Neural cell (in vitro differentiated cells): ENCODE measurements at regions not wholly inside any gene's neighbourhood (a gene's known extent, or its start where the extent isn't known, plus 50 kb on each side); places are given as distances from the start of the nearest gene placed in this dataset.

Source experiments
- H2AFZ ChIP-seq: fragments of 200-600, 300-800 bp; sonication (generic), shearing (Covaris generic); 2 replicates; pipeline ENCODE4 v1.6.0; 2014; ENCODE audit warnings: low read depth, mild to moderate bottlenecking, antibody characterized with exemption, low read length, moderate library complexity
- H3F3A ChIP-seq: fragments of 200-600 bp; shearing (Covaris generic); 2 replicates; pipeline ENCODE4 v1.6.1; 2016; ENCODE audit warnings: mild to moderate bottlenecking, moderate library complexity, mixed read lengths, antibody characterized with exemption, low read length; ENCODE audit not compliant: insufficient read depth, poor library complexity, severe bottlenecking
- H3K27ac ChIP-seq: fragments of 200-600, 300-800 bp; sonication (generic), shearing (Covaris generic); 2 replicates; pipeline ENCODE4 v1.5.1; 2014; ENCODE audit warnings: mild to moderate bottlenecking, low read length, moderate library complexity
- H3K27me3 ChIP-seq: fragments of 300-800, 200-600 bp; sonication (generic), shearing (Covaris generic); 2 replicates; pipeline ENCODE4 v1.6.0; 2014; ENCODE audit warnings: mild to moderate bottlenecking, low read depth, low read length, moderate library complexity; ENCODE audit not compliant: insufficient read depth
- H3K36me3 ChIP-seq: fragments of 300-800, 200-600 bp; sonication (generic), shearing (Covaris generic); 2 replicates; pipeline ENCODE4 v1.5.1; 2014; ENCODE audit warnings: mild to moderate bottlenecking, antibody characterized with exemption, low read length, moderate library complexity; ENCODE audit not compliant: insufficient read depth
- H3K4me2 ChIP-seq: fragments of 300-800, 200-600 bp; sonication (generic), shearing (Covaris generic); 2 replicates; pipeline ENCODE4 v1.6.0; 2014; ENCODE audit warnings: mild to moderate bottlenecking, low read length
- H3K4me3 ChIP-seq: fragments of 300-800, 200-600 bp; sonication (generic), shearing (Covaris generic); 2 replicates; pipeline ENCODE4 v1.5.1; 2014; ENCODE audit warnings: mild to moderate bottlenecking, low read length, moderate library complexity
- H3K79me2 ChIP-seq: fragments of 200-600 bp; shearing (Covaris generic); replicated peaks from 2 replicates; pipeline ENCODE4 v1.6.0; 2014; ENCODE audit warnings: mild to moderate bottlenecking, low read length, moderate library complexity; ENCODE audit not compliant: insufficient read depth
- H3K9ac ChIP-seq: fragments of 300-800, 200-600 bp; sonication (generic), shearing (Covaris generic); 2 replicates; pipeline ENCODE4 v1.6.1; 2016; ENCODE audit warnings: mild to moderate bottlenecking, low read length, mixed read lengths
- H3K9me2 ChIP-seq: fragments of 200-600 bp; shearing (Covaris generic); 2 replicates; pipeline ENCODE4 v1.6.1; 2016; ENCODE audit warnings: mild to moderate bottlenecking, low read length, mixed read lengths; ENCODE audit not compliant: insufficient read depth
- H3K9me3 ChIP-seq: fragments of 200-600, 300-800 bp; sonication (generic), shearing (Covaris generic); 2 replicates; pipeline ENCODE4 v1.6.1; 2016; ENCODE audit warnings: mild to moderate bottlenecking, mixed run types, low read length, moderate library complexity, mixed read lengths
- H4K20me1 ChIP-seq: fragments of 200-600 bp; shearing (Covaris generic); 2 replicates; pipeline ENCODE4 v1.6.1; 2016; ENCODE audit warnings: mild to moderate bottlenecking, mixed run types; ENCODE audit not compliant: insufficient read depth
- CTCF ChIP-seq: fragments of 450-650 bp; IDR thresholded peaks from 2 replicates; pipeline ENCODE4 v1.5.1; 2014; ENCODE audit warnings: antibody characterized with exemption, mild to moderate bottlenecking, moderate library complexity; ENCODE audit not compliant: poor library complexity, severe bottlenecking
- EP300 ChIP-seq: fragments of 450-650 bp; conservative IDR thresholded peaks from 2 replicates; pipeline ENCODE4 v1.6.1; 2014; ENCODE audit warnings: antibody characterized with exemption, mild to moderate bottlenecking, moderate library complexity; ENCODE audit not compliant: poor library complexity, severe bottlenecking
- EZH2 ChIP-seq: fragments of 200-600, 300-800 bp; shearing (Covaris generic), sonication (generic); IDR thresholded peaks from 2 replicates; pipeline ENCODE4 v1.6.1; 2014; ENCODE audit warnings: antibody characterized with exemption, low read length, borderline replicate concordance, mild to moderate bottlenecking; ENCODE audit not compliant: insufficient read depth, poor library complexity, severe bottlenecking
- MXI1 ChIP-seq: fragments of 450-650 bp; conservative IDR thresholded peaks from 2 replicates; pipeline ENCODE4 v1.6.1; 2014; ENCODE audit warnings: antibody characterized with exemption, mild to moderate bottlenecking; ENCODE audit not compliant: poor library complexity, severe bottlenecking
- POLR2AphosphoS5 ChIP-seq: IDR thresholded peaks from 2 replicates; pipeline ENCODE4 v1.6.1; 2012
- RAD21 ChIP-seq: fragments of 450-650 bp; conservative IDR thresholded peaks from 2 replicates; pipeline ENCODE4 v1.6.1; 2014; ENCODE audit warnings: antibody characterized with exemption, mild to moderate bottlenecking, moderate library complexity
- REST ChIP-seq: IDR thresholded peaks from 2 replicates; pipeline ENCODE4 v1.6.1; 2012; ENCODE audit warnings: borderline replicate concordance
- SMC3 ChIP-seq: fragments of 450-650 bp; conservative IDR thresholded peaks from 2 replicates; pipeline ENCODE4 v1.6.1; 2014; ENCODE audit warnings: antibody characterized with exemption, mild to moderate bottlenecking, moderate library complexity; ENCODE audit not compliant: poor library complexity
- TAF1 ChIP-seq: IDR thresholded peaks from 2 replicates; pipeline ENCODE4 v1.6.1; 2012; ENCODE audit warnings: low read depth

GRCh38 chr1:178574345-178574744 is 61.4 kb downstream of the TEX35 start:
- Histone ChIP-seq H3K9me3 (no peaks in the 10 kb centered on the region), H3K4me2 (no peak overlapping the region), H3K9me2 (no peaks in the 10 kb centered on the region), H3K9ac (no peak overlapping the region), H3K4me3 (no peak overlapping the region), H3F3A (no peaks in the 10 kb centered on the region), H3K27me3 (no peaks in the 10 kb centered on the region), H3K27ac (no peak overlapping the region), H2AFZ (no peak overlapping the region), H4K20me1 (no peaks in the 10 kb centered on the region), H3K79me2 (no peaks in the 10 kb centered on the region), H3K36me3 (no peaks in the 10 kb centered on the region)
- TF ChIP-seq EZH2 = no peak
- no peak for TF ChIP-seq MXI1
- no peak for TF ChIP-seq RAD21
- TF ChIP-seq SMC3 = no peak
- TF ChIP-seq TAF1 = no peak
- no peak for TF ChIP-seq CTCF
- TF ChIP-seq POLR2AphosphoS5 = no peak
- TF ChIP-seq EP300 = no peak
- TF ChIP-seq REST = no peak

- H3K4me3 ChIP-seq = no peak overlapping the region
- H4K20me1 ChIP-seq = no peaks in the 10 kb centered on the region
- H3K27ac ChIP-seq = no peak overlapping the region
- H3K9me2 ChIP-seq = no peaks in the 10 kb centered on the region
- H3K4me2 ChIP-seq = no peak overlapping the region
- no peaks in the 10 kb centered on the region for H3K9me3 ChIP-seq
- no peaks in the 10 kb centered on the region for H3F3A ChIP-seq
- no peak overlapping the region for H3K9ac ChIP-seq
- no peaks in the 10 kb centered on the region for H3K79me2 ChIP-seq
- H3K36me3 ChIP-seq = no peaks in the 10 kb centered on the region
- TF ChIP-seq EP300 = no peak
- no peak for TF ChIP-seq MXI1
- no peak for TF ChIP-seq POLR2AphosphoS5
- TF ChIP-seq SMC3 = no peak
- no peak for TF ChIP-seq CTCF
- no peak for TF ChIP-seq EZH2
- no peak for TF ChIP-seq RAD21
- no peak for TF ChIP-seq TAF1
- TF ChIP-seq REST = no peak
- no peak overlapping the region for H2AFZ ChIP-seq
- no peaks in the 10 kb centered on the region for H3K27me3 ChIP-seq
Observed at GRCh38 chr1:178575611-178576361, 62.9 kb downstream of the TEX35 start.
